HCT116 (cell line): ENCODE measurements at regions not wholly inside any gene's neighbourhood (a gene's known extent, or its start where the extent isn't known, plus 50 kb on each side); places are given as distances from the start of the nearest gene placed in this dataset.

Experiments used
- ATAC-seq: fragments of 200-7000 bp; cut with Tn5 transposase; 2 replicates; pipeline ENCODE4 v1.9.1; 2020; ENCODE audit warnings: mild to moderate bottlenecking, moderate library complexity
- BruUV-seq: library from RNA; stranded (reverse); fragments of 400-500 nt; replicated peaks from 2 replicates; lab custom pipeline; 2021; lab: Mats Ljungman, UMichigan
- CTCF ChIA-PET: fragments of 300-600 bp; sonication (Branson Sonifier 250); formaldehyde crosslinking; loops from one replicate; lab custom pipeline; 2021; ENCODE audit warnings: antibody characterized with exemption; lab: Charles Lee
- POLR2A ChIA-PET: fragments of 300-600, 350-600 bp; sonication (Branson Sonifier 250); formaldehyde crosslinking; loops from one replicate; lab custom pipeline; 2021; ENCODE audit warnings: antibody characterized with exemption; lab: Charles Lee
- RAD21 ChIA-PET, 2 experiments: fragments of 300-600 bp; sonication (Branson Sonifier 250); formaldehyde crosslinking; loops; one replicate each; lab custom pipeline; 2023; ENCODE audit warnings: low total read pairs in 2 of 2; ENCODE audit not compliant: uncharacterized antibody in 2 of 2, unreplicated experiment in 2 of 2, low non-redundant PET in 1 of 2; lab: Charles Lee
- DNase-seq: peaks from one replicate; pipeline ENCODE4 v3.0.0-alpha.2; 2010; ENCODE audit warnings: low read depth, low spot score
- H2AFZ ChIP-seq: fragments of 200-600 bp; shearing (Covaris generic), sonication (generic); 2 replicates; pipeline ENCODE4 v1.6.1; 2017; ENCODE audit warnings: low read depth, mixed run types, mixed read lengths, antibody characterized with exemption, low read length; ENCODE audit not compliant: poor library complexity, severe bottlenecking
- H3K27ac ChIP-seq: 2 replicates; pipeline ENCODE4 v1.5.1; 2012; ENCODE audit warnings: low read depth, low read length
- H3K27me3 ChIP-seq: fragments of 200-600 bp; sonication (generic); 2 replicates; pipeline ENCODE4 v1.6.1; 2016; ENCODE audit warnings: mixed run types, low read length, mixed read lengths; ENCODE audit not compliant: insufficient read depth
- H3K36me3 ChIP-seq, 2 experiments: fragments of 200-500 bp in 1 of 2; fragments of 200-600 bp in 1 of 2; sonication (Bioruptor generic) in 1 of 2; sonication (generic) in 1 of 2; 2 replicates each; pipeline versions ENCODE4 v1.5.1 to v1.6.1; 2014 to 2016; ENCODE audit warnings: low read length in 2 of 2, inconsistent platforms in 1 of 2, mixed read lengths in 1 of 2, mixed run types in 1 of 2; ENCODE audit not compliant: insufficient read depth in 2 of 2, control insufficient read depth in 1 of 2
- H3K4me1 ChIP-seq, 2 experiments: fragments of 200-600 bp in 1 of 2; sonication (generic) in 1 of 2; 2 replicates each; pipeline versions ENCODE4 v1.5.1 to v1.6.1; 2012 to 2017; ENCODE audit warnings: low read length in 2 of 2, inconsistent platforms in 1 of 2, mild to moderate bottlenecking in 1 of 2, mixed read lengths in 1 of 2, mixed run types in 1 of 2, moderate library complexity in 1 of 2; ENCODE audit not compliant: insufficient read depth in 2 of 2, control insufficient read depth in 1 of 2
- H3K4me2 ChIP-seq: fragments of 200-600 bp; sonication (generic); 2 replicates; pipeline ENCODE4 v1.6.1; 2017; ENCODE audit warnings: mixed run types, low read length, mixed read lengths
- H3K4me3 ChIP-seq, 2 experiments: fragments of 200-600 bp in 1 of 2; sonication (generic) in 1 of 2; replicated peaks in 1 of 2; 2 replicates each; pipeline ENCODE4 v1.5.1; 2011 to 2016; ENCODE audit warnings: low read length in 2 of 2, control low read depth in 1 of 2, low read depth in 1 of 2, mild to moderate bottlenecking in 1 of 2, mixed read lengths in 1 of 2, mixed run types in 1 of 2
- H3K79me2 ChIP-seq: fragments of 200-600 bp; sonication (generic); 2 replicates; pipeline ENCODE4 v1.6.1; 2017; ENCODE audit warnings: mild to moderate bottlenecking, mixed run types, low read length, moderate library complexity, mixed read lengths; ENCODE audit not compliant: insufficient read depth
- H3K9ac ChIP-seq: fragments of 200-600 bp; sonication (generic); 2 replicates; pipeline ENCODE4 v1.6.1; 2016; ENCODE audit warnings: low read length, mixed read lengths
- H3K9me2 ChIP-seq: fragments of 200-600 bp; sonication (generic), shearing (Covaris generic); 2 replicates; pipeline ENCODE4 v1.6.1; 2017; ENCODE audit warnings: mixed run types, mild to moderate bottlenecking, moderate library complexity; ENCODE audit not compliant: insufficient read depth
- H3K9me3 ChIP-seq, 2 experiments: fragments of 200-500 bp in 1 of 2; fragments of 200-600 bp in 1 of 2; sonication (Bioruptor generic) in 1 of 2; sonication (generic) in 1 of 2; 2 replicates each; pipeline ENCODE4 v1.6.1; 2014 to 2017; ENCODE audit warnings: low read length in 2 of 2, mixed read lengths in 2 of 2, inconsistent platforms in 1 of 2, low read depth in 1 of 2, mild to moderate bottlenecking in 1 of 2, mixed run types in 1 of 2, moderate library complexity in 1 of 2; ENCODE audit not compliant: control insufficient read depth in 1 of 2, insufficient read depth in 1 of 2
- H4K20me1 ChIP-seq: fragments of 200-600 bp; sonication (generic), shearing (Covaris generic); 2 replicates; pipeline ENCODE4 v1.6.1; 2017; ENCODE audit warnings: mixed run types, mild to moderate bottlenecking, moderate library complexity; ENCODE audit not compliant: insufficient read depth
- EZH2 ChIP-seq: fragments of 200-600 bp; sonication (generic); IDR thresholded peaks from 2 replicates; pipeline ENCODE4 v1.6.1; 2017; ENCODE audit warnings: antibody characterized with exemption, mixed run types
- SIN3A ChIP-seq: IDR thresholded peaks from 2 replicates; pipeline ENCODE4 v1.6.1; 2012; ENCODE audit warnings: low read depth
- YY1 ChIP-seq: IDR thresholded peaks from 2 replicates; pipeline ENCODE4 v1.6.1; 2011; ENCODE audit warnings: low read length, low read depth, moderate library complexity, mild to moderate bottlenecking; ENCODE audit not compliant: insufficient replicate concordance; ENCODE audit errors: extremely low read depth
- ZBTB33 ChIP-seq: IDR thresholded peaks from 2 replicates; pipeline ENCODE4 v1.6.1; 2011; ENCODE audit warnings: mild to moderate bottlenecking, low read length, moderate library complexity; ENCODE audit not compliant: insufficient replicate concordance; ENCODE audit errors: extremely low read depth
- intact Hi-C: fragments of 100-400 bp; cut with micrococcal nuclease; formaldehyde crosslinking; loops from 2 replicates; pipeline ENCODE4 v1.10.0; 2022
- TF ChIP-seq, protein P1 (sequence below): IDR thresholded peaks from 2 replicates; pipeline ENCODE4 v1.6.1; 2012; ENCODE audit warnings: low read depth

GRCh38 chr6:168949981-168950857 is 303.4 kb downstream of the THBS2 start:
- Histone ChIP-seq H4K20me1 (no peaks in the 10 kb centered on the region), H3K9me2 (no peaks in the 10 kb centered on the region), H3K9ac (no peak overlapping the region), H3K36me3 (no peaks in the 10 kb centered on the region), H3K27ac (no peak overlapping the region), H3K79me2 (no peaks in the 10 kb centered on the region), H3K4me1 (no peaks in the 10 kb centered on the region), H2AFZ (no peak overlapping the region), H3K27me3 (no peaks in the 10 kb centered on the region), H3K9me3 (no peaks in the 10 kb centered on the region), H3K4me3 (no peak overlapping the region), H3K4me2 (no peak overlapping the region)
- CTCF ChIA-PET = no interaction called here
- no peak for TF ChIP-seq SIN3A
- no peak for TF ChIP-seq EZH2
- TF ChIP-seq, protein P1, sequence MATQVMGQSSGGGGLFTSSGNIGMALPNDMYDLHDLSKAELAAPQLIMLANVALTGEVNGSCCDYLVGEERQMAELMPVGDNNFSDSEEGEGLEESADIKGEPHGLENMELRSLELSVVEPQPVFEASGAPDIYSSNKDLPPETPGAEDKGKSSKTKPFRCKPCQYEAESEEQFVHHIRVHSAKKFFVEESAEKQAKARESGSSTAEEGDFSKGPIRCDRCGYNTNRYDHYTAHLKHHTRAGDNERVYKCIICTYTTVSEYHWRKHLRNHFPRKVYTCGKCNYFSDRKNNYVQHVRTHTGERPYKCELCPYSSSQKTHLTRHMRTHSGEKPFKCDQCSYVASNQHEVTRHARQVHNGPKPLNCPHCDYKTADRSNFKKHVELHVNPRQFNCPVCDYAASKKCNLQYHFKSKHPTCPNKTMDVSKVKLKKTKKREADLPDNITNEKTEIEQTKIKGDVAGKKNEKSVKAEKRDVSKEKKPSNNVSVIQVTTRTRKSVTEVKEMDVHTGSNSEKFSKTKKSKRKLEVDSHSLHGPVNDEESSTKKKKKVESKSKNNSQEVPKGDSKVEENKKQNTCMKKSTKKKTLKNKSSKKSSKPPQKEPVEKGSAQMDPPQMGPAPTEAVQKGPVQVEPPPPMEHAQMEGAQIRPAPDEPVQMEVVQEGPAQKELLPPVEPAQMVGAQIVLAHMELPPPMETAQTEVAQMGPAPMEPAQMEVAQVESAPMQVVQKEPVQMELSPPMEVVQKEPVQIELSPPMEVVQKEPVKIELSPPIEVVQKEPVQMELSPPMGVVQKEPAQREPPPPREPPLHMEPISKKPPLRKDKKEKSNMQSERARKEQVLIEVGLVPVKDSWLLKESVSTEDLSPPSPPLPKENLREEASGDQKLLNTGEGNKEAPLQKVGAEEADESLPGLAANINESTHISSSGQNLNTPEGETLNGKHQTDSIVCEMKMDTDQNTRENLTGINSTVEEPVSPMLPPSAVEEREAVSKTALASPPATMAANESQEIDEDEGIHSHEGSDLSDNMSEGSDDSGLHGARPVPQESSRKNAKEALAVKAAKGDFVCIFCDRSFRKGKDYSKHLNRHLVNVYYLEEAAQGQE = no peak
- no peak for TF ChIP-seq ZBTB33
- TF ChIP-seq YY1 = no peak
- no peak for DNase-seq
- no TSS peak for BruUV-seq
- RAD21 ChIA-PET = no interaction called here
- ATAC-seq = no peak
- POLR2A ChIA-PET = no interaction called here
- intact Hi-C loops = loop anchor here (10.0 kb wide), 1 partner anchor 1005 kb away; no protein-coding TSS in a partner anchor
